Fibroblast of the aortic adventitia (primary cell): ENCODE measurements at regions not wholly inside any gene's neighbourhood (a gene's known extent, or its start where the extent isn't known, plus 50 kb on each side); places are given as distances from the start of the nearest gene placed in this dataset.

Source experiments
- DNase-seq: peaks from one replicate; pipeline ENCODE4 v3.0.0-alpha.2; 2010; ENCODE audit warnings: low read depth
- H3K4me3 ChIP-seq: 2 replicates; pipeline ENCODE4 v1.5.1; 2011; ENCODE audit warnings: low read depth, mild to moderate bottlenecking, control low read depth, low read length, moderate library complexity
- TF ChIP-seq, protein P1 (sequence below): IDR thresholded peaks from 2 replicates; pipeline ENCODE4 v1.5.1; 2011; ENCODE audit warnings: mild to moderate bottlenecking, low read length, control low read depth, inconsistent platforms; ENCODE audit not compliant: insufficient read depth

DNA sequence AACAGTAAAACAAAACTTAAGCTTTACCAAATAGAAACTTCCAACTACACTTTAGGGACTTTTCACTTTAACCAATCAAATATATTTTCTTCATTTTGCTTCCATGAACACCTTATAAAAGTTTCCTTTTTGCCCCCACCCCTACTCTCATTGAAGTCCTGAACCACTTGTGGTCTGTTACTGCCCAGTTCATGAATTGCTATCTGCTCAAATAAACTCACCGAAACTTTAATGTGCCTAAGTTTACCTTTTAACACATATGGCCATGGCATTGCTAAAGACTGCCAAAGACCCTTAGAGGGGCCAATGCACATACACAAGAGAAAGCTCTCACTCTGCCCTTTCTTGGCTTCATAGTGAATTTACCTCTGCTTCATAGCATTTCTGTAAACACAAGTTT, 195.3 kb downstream of the RND3 start:
- TF ChIP-seq, protein P1, sequence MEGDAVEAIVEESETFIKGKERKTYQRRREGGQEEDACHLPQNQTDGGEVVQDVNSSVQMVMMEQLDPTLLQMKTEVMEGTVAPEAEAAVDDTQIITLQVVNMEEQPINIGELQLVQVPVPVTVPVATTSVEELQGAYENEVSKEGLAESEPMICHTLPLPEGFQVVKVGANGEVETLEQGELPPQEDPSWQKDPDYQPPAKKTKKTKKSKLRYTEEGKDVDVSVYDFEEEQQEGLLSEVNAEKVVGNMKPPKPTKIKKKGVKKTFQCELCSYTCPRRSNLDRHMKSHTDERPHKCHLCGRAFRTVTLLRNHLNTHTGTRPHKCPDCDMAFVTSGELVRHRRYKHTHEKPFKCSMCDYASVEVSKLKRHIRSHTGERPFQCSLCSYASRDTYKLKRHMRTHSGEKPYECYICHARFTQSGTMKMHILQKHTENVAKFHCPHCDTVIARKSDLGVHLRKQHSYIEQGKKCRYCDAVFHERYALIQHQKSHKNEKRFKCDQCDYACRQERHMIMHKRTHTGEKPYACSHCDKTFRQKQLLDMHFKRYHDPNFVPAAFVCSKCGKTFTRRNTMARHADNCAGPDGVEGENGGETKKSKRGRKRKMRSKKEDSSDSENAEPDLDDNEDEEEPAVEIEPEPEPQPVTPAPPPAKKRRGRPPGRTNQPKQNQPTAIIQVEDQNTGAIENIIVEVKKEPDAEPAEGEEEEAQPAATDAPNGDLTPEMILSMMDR = no peak
- no peak overlapping the region for H3K4me3 ChIP-seq
- DNase-seq = no peak

DNA sequence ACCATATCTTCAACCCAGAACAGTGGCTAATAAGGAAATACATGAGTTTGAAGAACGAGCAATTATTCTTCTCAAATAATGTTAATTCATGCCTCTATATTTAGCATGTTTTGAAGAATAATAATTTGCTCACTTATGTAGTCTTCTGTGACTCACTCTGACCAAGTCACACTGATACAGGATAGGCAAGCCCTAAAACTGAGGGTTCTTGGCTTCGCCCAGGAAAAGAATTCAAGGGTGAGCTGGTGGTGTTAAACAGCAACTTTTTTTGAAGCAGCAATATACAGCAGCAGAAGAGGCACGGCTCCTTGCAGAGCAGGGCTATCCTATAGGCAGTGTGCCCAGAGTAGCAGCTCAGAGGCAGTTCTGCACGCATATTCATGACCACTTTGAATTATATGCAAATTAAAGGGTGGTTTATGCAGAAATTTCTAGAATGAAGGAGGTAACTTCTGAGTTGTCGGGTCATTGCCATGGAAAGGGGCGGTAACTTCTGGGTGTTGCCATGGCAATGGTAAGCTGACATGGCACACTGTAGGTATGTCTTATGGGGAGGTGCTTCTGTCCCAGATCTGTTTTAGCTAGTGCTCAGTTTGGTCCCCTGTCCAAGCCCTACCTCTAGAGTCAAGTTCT, 200.6 kb downstream of the RND3 start:
- DNase-seq = peak; percentile 16
- TF ChIP-seq, protein P1 = no peak

DNA sequence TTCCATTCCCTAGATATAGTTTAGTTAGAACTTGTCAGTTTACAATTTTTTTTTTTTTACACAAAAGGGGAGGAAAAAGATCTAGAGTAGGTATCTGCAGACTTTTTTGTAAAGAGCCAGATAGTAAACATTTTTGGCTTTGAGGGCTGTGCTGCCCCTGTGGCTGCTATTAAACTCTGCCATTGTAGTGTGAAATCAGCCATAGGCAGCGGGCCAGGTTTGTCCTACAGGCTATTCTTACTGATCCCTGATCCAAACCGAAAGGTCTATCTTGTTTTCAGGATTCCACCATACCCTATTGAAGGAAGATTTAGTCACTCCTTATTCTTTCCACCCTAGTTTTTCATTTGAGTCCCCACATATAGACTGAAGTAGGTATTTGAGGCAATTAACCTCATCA, 203.4 kb downstream of the RND3 start:
- no peak overlapping the region for H3K4me3 ChIP-seq
- DNase-seq = no peak
- TF ChIP-seq, protein P1 = no peak

More for the DNA sequence above, 200.6 kb downstream of the RND3 start:
- no peak overlapping the region for H3K4me3 ChIP-seq

DNA sequence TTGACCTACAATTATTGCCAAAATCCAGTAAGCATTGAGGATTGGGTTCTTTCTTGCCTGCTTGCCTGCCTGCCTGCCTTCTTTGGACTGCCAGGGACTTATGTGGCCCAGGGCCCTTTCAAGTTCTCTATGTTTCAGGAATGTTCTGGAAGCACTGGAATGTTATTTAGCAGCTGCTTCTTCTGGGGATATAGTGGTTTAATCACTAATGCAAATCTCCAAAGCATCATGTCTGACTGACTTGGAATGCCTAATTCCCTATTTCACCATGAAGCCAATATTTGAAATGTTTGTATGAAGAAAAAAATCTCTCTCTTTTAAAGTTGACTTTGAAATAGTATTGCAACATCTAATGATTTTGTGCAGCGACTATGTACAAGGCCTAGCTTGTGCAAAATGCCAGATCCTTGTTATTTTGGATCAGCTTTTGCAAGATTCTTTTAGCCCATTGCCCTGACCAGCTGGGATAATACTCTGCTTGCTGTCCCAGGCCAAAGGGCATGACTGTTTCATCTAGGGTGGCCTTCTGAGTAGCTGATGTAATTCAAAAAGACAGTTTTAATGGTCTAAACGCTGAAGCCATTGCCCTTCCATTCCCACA, 204.6 kb downstream of the RND3 start:
- peak; percentile 79 for DNase-seq
- TF ChIP-seq, protein P1 = no peak
- H3K4me3 ChIP-seq = no peak overlapping the region

DNA sequence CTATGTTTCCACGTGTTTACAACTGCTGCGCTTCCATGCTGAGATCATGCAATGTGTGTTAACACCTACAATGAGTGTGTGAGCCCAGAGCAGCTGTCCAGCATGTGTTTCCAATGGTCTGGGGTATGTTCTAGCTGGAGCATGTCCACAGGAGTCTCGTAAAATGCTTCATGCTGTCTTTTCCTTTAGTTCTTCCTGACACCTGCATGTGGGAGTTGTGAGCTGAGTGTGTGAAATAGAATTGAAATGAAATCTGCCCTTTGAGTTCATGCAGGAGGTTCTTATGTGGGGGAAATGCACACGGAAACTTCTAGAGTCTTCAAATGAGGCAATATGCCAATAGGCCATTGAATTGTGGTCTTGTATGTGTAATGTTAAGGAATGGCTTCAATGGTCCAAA, 205.1 kb downstream of the RND3 start:
- no peak for DNase-seq
- H3K4me3 ChIP-seq = no peak overlapping the region
- TF ChIP-seq, protein P1 = no peak

DNA sequence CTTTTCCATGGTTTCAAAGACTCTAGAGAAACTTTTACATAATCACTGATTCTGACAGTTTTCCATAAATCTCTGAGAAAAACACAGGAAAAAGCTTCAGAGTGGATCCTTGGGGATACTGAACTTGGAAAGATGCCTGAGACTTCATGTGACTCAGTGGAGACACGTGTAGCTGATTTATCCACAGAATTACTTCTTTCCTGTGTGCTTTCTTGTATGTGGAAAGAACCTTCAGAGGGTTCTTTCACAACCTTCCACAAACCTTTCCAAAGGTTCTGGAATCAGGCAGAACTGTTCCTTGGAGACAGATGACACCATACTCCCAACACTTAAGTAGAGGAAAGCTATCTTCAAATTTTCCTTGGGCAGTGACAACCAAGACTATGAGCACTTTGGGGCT, 207.2 kb downstream of the RND3 start:
- H3K4me3 ChIP-seq = no peak overlapping the region
- peak; percentile 98 for DNase-seq
- TF ChIP-seq, protein P1 = no peak
